ENCODE measurements at regions not wholly inside any gene's neighbourhood (a gene's known extent, or its start where the extent isn't known, plus 50 kb on each side); places are given as distances from the start of the nearest gene placed in this dataset.
"Not testable (repeated sequence)": the region's sequence is repeated elsewhere in the genome, so short reads cannot be mapped to it uniquely, and the experiment has no call there.

DNA sequence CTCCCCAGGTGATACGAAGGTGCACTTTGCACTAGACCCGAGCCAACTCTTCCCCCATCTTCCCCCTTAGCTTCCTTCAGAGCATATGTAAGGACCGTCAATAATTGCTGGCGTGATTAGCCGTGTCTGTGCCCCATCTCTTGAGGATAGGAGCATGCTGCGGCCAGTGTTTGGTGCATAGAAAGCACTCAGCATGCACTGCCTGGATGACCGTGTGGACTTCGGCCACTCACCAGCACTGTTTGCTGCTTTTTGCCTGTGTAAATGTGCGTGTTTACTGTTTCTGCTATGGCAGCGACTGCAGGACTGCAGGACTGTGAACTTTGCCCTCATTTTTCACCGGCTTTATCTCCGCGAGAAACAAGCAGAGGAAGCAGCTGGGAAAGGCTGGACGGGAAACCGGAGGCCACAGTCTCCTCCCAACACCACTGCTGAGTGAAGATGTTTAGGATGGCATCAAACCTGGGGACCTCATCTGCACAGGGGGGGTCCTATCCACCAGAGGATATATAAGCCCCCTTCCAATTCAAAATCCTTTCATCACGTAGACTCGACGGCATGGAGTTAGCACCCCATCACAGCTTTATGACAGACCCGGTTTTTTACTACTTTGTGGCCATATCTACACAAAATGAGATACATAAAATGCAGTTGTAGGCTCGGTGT lies 150.6 kb upstream of the AFDN start:
- DNase-seq, result no peak

GRCh38 chr6:167676666-167677421 lies 149.9 kb upstream of the AFDN start:
- no peak for DNase-seq

DNA sequence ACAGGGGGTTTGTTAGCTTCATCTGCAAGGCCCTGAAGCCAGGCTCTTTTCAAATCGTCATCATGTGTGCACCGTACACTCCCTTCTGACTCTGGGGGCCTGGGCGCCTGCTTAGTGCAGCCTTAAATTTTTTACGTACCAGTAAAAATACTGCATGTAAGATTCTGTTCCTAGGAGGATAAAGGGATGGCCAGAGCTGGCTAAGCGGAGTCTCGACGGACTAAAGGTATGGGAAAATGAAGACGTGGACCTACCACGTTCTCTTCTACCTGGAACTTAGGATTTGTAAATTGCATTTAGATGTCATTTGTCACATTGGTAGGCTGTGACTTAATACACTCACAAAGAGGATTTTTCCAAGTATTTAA lies 149.3 kb upstream of the AFDN start:
- DNase-seq, result no peak

DNA sequence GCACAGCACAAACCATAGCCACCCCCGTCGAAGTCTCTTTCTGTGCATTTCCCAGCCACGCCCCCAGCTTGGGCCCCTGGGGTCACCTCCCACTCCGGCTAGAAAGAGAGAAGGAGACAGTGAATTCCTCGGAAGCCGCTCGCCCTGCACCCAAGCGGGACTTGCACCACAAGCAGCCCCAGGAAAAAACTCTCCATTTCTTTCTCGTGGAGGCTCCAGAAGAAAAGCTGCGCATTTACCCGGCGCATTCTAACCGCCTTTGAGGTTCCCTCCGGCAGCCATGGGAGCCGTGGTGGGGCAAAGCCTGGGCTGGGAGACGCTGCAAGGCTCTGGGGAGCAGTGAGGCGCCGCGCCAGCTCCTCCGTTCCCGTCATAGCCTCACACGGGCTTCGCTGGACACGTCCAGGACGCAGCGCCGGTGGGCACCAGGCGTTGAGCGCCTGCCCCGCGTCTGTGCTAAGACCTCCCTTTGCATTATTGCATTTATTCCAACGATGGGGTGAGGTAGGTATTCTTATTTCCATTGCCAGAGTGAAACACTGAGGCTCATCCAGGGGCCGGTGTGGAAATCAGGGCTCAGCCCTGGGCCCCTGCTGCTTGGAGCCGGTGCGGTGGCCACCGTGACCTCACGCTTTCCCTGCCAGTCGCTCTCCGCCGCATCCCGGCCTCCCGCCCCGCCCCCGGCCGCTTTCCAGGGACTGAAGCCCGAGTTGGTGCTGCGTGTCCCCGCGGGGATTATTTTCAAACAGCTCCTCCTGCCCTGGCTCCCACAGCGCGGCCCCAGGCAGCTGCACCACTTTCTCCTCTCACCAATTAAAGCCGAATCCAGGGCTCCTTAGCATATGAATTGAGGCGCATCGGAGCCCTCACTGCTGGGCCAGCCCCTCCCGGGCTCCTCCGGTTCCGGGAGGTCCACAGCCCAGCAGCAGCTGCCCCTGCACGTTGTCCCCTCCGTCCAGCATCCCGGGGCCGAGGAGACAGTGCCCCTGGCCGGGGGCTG lies 148.3 kb upstream of the AFDN start:
- DNase-seq, result no peak

GRCh38 chr6:167679122-167679736 lies 147.5 kb upstream of the AFDN start:
- no peak for DNase-seq

DNA sequence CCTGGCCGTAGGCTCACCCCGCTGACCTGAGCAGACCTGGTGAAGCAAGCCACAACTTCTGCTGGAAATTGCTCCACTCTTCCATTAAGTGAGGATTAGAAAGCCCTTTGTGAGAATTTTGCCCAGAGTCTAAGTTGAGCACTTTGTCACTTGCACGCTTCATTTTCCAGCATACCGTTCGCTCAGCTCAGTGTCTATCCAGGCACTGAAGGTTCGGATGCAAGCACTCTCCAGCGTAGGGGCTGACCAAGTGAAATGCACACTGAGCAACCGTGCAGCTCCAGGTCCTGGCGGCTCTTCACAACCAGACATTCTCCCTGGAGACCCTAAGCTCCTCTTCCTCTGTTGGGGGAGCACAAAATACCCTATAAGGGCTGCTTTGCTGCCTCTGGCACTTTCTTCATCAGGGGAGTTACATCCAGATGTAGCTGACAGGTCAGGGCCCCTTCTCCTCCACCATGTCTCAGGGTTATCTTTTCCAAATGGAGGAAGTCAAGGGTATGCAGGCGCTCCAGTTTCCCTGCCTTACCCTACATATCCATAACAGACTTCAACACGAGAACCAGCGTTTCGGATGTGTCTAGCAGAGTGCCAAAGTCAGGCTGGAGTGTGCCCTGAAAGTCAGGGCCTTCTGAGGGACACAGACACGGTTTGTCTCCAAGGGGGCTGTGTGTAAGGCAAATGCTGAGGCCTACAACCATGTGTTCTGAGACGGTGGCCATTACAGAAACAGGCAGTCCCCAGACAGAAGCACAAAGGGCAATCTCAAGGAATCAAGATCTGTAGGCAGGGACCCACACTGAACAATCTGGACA lies 146.7 kb upstream of the AFDN start:
- no peak for DNase-seq

DNA sequence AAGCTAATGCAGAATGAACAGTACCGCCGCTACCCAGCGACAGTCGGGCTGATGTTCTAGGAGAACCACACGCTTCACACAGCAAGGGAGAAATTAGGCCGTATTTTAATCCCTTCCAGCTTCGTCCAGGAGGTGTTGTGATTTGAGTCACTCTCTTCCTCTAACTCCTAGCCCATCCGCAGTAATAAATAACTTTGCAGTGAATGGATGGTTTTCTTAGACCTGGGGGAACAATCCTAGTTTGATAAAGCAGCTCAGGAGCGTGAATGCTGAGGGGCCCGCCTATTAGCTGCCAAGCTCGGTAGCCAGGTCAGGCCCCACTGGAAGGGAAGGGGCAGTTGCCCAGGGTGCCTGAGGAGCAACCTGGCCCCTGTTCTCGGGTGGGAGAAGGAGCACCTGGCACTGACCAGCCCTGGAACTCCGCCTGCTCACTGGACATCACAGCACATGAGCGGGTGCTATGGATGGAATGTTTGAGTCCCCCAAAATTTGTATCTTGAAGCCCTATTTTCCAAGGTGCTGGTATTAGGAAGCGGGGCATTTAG lies 146.0 kb upstream of the AFDN start:
- no peak for DNase-seq

- DNase-seq, result no peak
Observed at GRCh38 chr6:167682125-167682524, 144.6 kb upstream of the AFDN start.

DNA sequence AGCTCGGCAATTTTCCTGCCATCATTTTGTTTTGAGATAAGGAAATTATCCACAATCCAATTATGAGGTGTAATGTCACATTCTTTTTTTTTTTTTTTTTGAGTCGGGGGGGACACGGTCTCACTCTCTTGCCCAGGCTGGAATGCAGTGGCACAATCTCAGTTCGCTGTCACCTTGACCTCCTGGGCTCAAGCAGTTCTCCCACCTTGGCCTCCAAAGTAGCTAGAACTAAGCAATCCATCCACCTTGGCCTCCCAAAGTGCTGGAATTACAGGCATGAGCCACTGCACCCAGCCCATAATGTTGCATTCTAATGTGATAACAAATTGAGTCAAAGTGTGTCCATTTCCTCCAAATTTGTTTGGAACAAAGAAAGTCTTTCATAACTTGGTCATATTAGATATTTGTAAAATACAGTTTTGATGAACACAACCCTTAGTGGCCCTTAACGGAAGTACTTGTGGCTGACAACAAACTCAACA lies 144.1 kb upstream of the AFDN start:
- no peak for DNase-seq

GRCh38 chr6:167683028-167683862 lies 143.5 kb upstream of the AFDN start:
- DNase-seq, result no peak

- DNase-seq, result no peak
Observed at GRCh38 chr6:167684276-167685104, 142.2 kb upstream of the AFDN start.

- no peak for DNase-seq
Observed at GRCh38 chr6:167685654-167686053, 141.1 kb upstream of the AFDN start.

DNA sequence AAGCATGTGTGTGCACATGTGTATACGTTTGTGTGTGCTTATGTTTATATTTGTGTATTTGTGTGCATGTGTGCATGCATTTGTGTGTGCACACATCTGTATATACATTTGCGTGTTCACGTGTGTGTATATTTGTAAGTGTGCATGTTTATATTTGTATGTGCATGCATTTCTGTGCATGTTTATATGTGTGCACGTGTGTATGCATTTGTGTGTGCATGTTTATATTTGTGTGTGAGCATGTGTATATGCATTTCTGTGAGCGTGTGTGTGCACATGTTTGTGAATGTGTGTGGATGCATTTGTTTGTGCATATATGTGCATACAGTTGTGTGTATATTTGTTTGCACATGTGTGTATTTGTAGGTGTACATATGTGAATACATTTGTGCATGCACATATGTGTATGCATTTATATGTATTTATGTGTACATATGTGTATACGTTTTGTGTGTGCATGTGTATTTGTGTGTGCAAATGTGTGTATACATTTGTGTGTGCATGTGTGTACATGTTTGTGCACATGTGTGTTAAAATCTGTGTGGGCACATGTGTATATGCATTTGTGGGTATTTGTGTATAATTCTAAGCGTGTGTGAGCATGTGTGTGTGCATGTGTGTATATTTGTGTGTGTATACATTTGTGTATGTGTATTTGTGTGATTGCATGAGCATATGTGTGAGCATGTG lies 140.4 kb upstream of the AFDN start:
- DNase-seq, result no peak

- DNase-seq, result no peak
Observed at GRCh38 chr6:167687116-167687725, 139.5 kb upstream of the AFDN start.

- no peak for DNase-seq
Observed at GRCh38 chr6:167688123-167688522, 138.6 kb upstream of the AFDN start.

DNA sequence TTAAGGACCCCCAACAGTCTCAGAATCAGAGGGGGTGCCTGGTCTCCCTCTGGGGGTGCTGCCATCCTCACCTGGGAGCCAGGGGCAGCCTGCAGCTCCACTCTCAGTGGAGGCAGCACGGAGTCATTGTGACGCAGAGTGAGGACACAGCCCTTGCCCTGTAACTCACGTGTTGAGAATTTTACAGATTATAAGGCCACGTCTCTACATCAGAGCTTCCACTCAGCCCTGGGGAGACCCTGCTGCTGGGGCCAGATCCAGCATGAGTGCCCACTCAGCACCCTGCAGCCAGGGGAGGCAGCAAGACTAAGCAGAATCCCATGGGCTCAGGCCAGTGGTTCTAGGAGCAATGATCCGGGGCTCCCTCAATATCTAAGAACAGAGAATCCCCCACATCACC lies 137.4 kb upstream of the AFDN start:
- DNase-seq, result no peak

GRCh38 chr6:167689751-167690150 lies 137.0 kb upstream of the AFDN start:
- DNase-seq, result no peak

DNA sequence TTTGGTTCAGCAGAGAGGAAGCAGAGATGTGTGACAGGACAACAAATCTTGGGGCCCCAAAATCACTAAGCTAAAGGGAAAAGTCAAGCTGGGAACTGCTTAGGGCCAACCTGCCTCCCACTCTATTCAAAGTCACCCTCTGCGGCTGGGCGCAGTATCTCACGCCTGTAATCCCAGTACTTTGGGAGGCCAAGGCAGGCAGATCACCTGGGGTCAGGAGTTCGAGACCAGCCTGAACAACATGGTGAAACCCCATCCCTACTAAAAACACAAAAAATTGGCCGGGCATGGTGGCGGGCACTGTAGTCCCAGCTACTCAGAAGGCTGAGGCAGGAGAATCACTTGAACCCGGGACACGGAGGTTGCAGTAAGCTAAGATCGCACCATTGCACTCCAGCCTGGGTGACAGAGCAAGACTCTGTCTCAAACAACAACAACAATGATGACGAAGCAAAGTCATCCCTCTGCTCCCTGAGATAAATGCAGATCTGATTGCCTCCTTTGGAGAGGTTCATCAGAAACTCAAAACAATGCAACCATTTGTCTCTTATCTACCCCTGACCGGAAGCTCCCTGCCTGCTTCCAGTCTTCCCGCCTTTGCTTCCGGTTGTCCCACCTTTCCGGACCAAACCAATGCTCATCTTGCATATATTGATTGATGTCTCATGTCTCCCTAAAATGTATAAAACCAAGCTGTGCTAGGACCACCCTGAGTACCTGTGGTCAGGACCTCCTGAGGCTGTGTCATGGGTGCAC lies 136.4 kb upstream of the AFDN start:
- DNase-seq, result not testable (repeated sequence)
